Tibial nerve (tissue), 4 donors: ENCODE measurements at regions not wholly inside any gene's neighbourhood (a gene's known extent, or its start where the extent isn't known, plus 50 kb on each side); places are given as distances from the start of the nearest gene placed in this dataset.

Experiments used
- EP300 ChIP-seq, 2 donors: sonication (generic); formaldehyde crosslinking; IDR thresholded peaks; one replicate each; pipeline ENCODE4 v1.6.1; 2017; ENCODE audit warnings: antibody characterized with exemption in 2 of 2, mild to moderate bottlenecking in 1 of 2
- POLR2A ChIP-seq, 2 donors: fragments of 450-650 bp; IDR thresholded peaks; one replicate each; pipeline ENCODE4 v1.6.1; 2017; ENCODE audit warnings: antibody characterized with exemption in 2 of 2, mild to moderate bottlenecking in 2 of 2, moderate library complexity in 2 of 2
- TF ChIP-seq, protein P1 (sequence below), 5 experiments: fragments of 200-600 bp in 3 of 5; fragments of 450-650 bp in 2 of 5; sonication (generic) in 3 of 5; IDR thresholded peaks; one replicate each; pipeline ENCODE4 v1.5.1; 2016 to 2019; ENCODE audit warnings: antibody characterized with exemption in 5 of 5, mild to moderate bottlenecking in 3 of 5, moderate library complexity in 2 of 5

DNA sequence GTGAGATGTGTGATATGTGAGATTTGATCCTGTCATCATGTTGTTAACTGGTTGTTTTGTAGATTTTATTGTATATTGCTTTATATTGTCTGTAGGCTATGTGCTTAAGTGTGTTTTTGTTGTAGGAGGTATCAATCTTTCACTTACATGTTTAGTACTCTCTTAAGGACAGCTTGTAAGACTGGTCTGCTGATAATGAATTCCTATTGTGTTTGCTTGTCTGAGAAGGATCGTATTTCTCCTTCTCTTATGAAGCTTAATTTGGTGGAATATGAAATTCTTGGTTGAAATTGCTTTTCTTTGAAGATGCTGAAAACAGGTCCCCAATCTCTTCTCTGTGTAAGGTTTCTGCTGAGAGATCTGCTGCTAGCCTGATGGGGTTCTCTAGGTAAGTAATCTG lies 94.5 kb upstream of the ARHGAP5 start:
- TF ChIP-seq, protein P1, sequence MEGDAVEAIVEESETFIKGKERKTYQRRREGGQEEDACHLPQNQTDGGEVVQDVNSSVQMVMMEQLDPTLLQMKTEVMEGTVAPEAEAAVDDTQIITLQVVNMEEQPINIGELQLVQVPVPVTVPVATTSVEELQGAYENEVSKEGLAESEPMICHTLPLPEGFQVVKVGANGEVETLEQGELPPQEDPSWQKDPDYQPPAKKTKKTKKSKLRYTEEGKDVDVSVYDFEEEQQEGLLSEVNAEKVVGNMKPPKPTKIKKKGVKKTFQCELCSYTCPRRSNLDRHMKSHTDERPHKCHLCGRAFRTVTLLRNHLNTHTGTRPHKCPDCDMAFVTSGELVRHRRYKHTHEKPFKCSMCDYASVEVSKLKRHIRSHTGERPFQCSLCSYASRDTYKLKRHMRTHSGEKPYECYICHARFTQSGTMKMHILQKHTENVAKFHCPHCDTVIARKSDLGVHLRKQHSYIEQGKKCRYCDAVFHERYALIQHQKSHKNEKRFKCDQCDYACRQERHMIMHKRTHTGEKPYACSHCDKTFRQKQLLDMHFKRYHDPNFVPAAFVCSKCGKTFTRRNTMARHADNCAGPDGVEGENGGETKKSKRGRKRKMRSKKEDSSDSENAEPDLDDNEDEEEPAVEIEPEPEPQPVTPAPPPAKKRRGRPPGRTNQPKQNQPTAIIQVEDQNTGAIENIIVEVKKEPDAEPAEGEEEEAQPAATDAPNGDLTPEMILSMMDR (IDR thresholded peaks at IDR 0.05): no peak
- TF ChIP-seq POLR2A (IDR thresholded peaks at IDR 0.05) (no peak), EP300 (IDR thresholded peaks at IDR 0.05) (no peak)
